Epithelial cell of esophagus (primary cell): ENCODE measurements at regions not wholly inside any gene's neighbourhood (a gene's known extent, or its start where the extent isn't known, plus 50 kb on each side); places are given as distances from the start of the nearest gene placed in this dataset.

Source experiments
- DNase-seq: peaks from one replicate; pipeline ENCODE4 v3.0.0; 2010; ENCODE audit warnings: low read depth
- H3K4me3 ChIP-seq: 2 replicates; pipeline ENCODE4 v1.5.1; 2011; ENCODE audit warnings: mild to moderate bottlenecking, low read length, control low read depth
- TF ChIP-seq, protein P1 (sequence below): IDR thresholded peaks from 2 replicates; pipeline ENCODE4 v1.5.1; 2011; ENCODE audit warnings: low read depth, mild to moderate bottlenecking, low read length, control low read depth, inconsistent platforms; ENCODE audit not compliant: insufficient read depth; ENCODE audit errors: missing control alignments

- H3K4me3 ChIP-seq = no peak overlapping the region
- DNase-seq = no peak
- TF ChIP-seq, protein P1, sequence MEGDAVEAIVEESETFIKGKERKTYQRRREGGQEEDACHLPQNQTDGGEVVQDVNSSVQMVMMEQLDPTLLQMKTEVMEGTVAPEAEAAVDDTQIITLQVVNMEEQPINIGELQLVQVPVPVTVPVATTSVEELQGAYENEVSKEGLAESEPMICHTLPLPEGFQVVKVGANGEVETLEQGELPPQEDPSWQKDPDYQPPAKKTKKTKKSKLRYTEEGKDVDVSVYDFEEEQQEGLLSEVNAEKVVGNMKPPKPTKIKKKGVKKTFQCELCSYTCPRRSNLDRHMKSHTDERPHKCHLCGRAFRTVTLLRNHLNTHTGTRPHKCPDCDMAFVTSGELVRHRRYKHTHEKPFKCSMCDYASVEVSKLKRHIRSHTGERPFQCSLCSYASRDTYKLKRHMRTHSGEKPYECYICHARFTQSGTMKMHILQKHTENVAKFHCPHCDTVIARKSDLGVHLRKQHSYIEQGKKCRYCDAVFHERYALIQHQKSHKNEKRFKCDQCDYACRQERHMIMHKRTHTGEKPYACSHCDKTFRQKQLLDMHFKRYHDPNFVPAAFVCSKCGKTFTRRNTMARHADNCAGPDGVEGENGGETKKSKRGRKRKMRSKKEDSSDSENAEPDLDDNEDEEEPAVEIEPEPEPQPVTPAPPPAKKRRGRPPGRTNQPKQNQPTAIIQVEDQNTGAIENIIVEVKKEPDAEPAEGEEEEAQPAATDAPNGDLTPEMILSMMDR = no peak
Measured at GRCh38 chr14:98162856-98163805, 1108.9 kb downstream of the BCL11B start.

- no peak for DNase-seq
- TF ChIP-seq, protein P1 = no peak
- no peak overlapping the region for H3K4me3 ChIP-seq
Measured at GRCh38 chr14:98163873-98164272, 1108.1 kb downstream of the BCL11B start.

GRCh38 chr14:98165976-98166375, 1106.0 kb downstream of the BCL11B start:
- no peak for DNase-seq
- H3K4me3 ChIP-seq = no peak overlapping the region
- TF ChIP-seq, protein P1 = no peak

DNA sequence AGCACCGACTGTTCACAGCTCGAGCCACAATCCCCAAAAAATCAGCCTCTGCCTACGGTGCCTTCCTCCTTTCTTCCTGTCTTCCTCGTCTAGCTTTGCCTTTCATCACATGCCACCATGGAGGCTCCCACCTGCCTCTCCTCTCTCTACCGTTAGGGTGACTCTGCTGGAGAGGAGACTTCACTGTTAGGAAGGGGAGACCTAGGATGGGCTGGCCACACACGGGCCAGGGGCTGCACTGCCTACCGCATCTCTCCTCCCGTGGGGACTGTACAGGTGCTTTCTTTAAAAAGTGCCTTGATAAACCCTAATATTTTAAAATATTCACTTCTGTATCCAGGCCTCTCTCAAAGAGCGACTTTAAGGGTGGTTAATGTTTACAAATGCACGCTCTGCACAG, 1104.7 kb downstream of the BCL11B start:
- TF ChIP-seq, protein P1 = no peak

GRCh38 chr14:98167705-98168104, 1104.3 kb downstream of the BCL11B start:
- no peak overlapping the region for H3K4me3 ChIP-seq
- no peak for DNase-seq
- TF ChIP-seq, protein P1 = no peak

More for the DNA sequence above, 1104.7 kb downstream of the BCL11B start:
- no peak for DNase-seq
- H3K4me3 ChIP-seq = no peak overlapping the region

DNA sequence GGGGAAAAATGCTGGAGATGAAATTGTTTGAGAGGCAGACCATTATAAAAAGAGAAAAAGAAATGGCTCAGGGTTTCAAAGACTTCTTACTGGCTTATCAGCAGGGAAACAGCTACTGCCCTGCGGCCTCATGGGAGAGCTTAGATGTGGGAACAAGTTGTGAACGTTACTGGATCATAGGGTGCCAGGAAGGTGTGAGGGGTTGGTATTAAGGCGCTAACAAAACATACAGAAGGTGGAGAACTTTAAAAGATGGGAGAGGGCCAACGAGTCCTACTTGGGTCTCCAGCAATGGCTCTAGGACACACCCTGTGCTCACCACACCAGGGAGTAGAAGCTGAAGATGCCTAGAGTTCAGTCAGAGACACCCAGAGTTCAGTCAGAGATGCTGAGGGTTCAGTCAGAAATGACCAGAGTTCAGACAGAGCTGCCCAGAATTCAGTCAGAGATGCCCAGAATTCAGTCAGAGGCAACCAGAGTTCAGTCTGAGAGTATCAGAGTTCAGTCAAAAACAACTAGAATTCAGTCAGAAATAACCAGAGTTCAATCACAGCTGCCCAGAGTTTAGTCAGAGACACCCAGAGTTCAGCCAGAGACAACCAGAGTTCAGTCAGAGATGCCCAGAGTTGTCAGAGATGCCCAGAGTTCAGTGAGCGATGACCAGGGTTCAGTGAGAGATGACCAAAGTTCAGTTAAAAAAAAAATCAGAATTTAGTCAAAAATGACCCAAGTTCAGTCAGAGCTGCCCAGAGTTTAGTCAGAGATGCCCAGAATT, 1103.6 kb downstream of the BCL11B start:
- TF ChIP-seq, protein P1 = no peak
- DNase-seq = no peak
- no peak overlapping the region for H3K4me3 ChIP-seq
